Neural progenitor cell (in vitro differentiated cells): ENCODE measurements at regions not wholly inside any gene's neighbourhood (a gene's known extent, or its start where the extent isn't known, plus 50 kb on each side); places are given as distances from the start of the nearest gene placed in this dataset.

Experiments
- DNase-seq: peaks from one replicate; pipeline ENCODE4 v3.0.0-alpha.2; 2016; ENCODE audit warnings: low spot score
- H2AFZ ChIP-seq: fragments of 200-600 bp; sonication (generic); replicated peaks from 2 replicates; pipeline ENCODE4 v1.6.1; 2016; ENCODE audit warnings: antibody characterized with exemption
- H3F3A ChIP-seq: fragments of 200-600 bp; sonication (generic); 2 replicates; pipeline ENCODE4 v1.6.1; 2016; ENCODE audit warnings: antibody characterized with exemption, low read depth
- H3K27ac ChIP-seq: fragments of 200-600 bp; sonication (generic); 2 replicates; pipeline ENCODE4 v1.5.1; 2016; ENCODE audit warnings: mild to moderate bottlenecking
- H3K27me3 ChIP-seq: fragments of 200-600 bp; sonication (generic); 2 replicates; pipeline ENCODE4 v1.6.1; 2016; ENCODE audit warnings: mild to moderate bottlenecking, moderate library complexity
- H3K36me3 ChIP-seq: fragments of 200-600 bp; sonication (generic); 2 replicates; pipeline ENCODE4 v1.5.1; 2016
- H3K4me1 ChIP-seq: fragments of 200-600 bp; sonication (generic); 2 replicates; pipeline ENCODE4 v1.6.1; 2016; ENCODE audit warnings: mixed run types
- H3K4me2 ChIP-seq: fragments of 200-600 bp; sonication (generic); 2 replicates; pipeline ENCODE4 v1.6.1; 2016
- H3K4me3 ChIP-seq: fragments of 200-600 bp; sonication (generic); 2 replicates; pipeline ENCODE4 v1.5.1; 2016
- H3K79me2 ChIP-seq: fragments of 200-600 bp; sonication (generic); 2 replicates; pipeline ENCODE4 v1.6.1; 2016; ENCODE audit warnings: low read depth
- H3K9ac ChIP-seq: fragments of 200-600 bp; sonication (generic); 2 replicates; pipeline ENCODE4 v1.6.1; 2016
- H3K9me3 ChIP-seq: fragments of 200-600 bp; sonication (generic); 2 replicates; pipeline ENCODE4 v1.5.1; 2016; ENCODE audit warnings: low read depth
- H4K20me1 ChIP-seq: fragments of 200-600 bp; sonication (generic); 2 replicates; pipeline ENCODE4 v1.6.1; 2016; ENCODE audit warnings: low read depth
- H3K27ac Mint-ChIP-seq: 3 replicates; pipeline ENCODE4 v1.8.0; 2021; ENCODE audit warnings: mixed read lengths
- H3K27me3 Mint-ChIP-seq: 2 replicates; pipeline ENCODE4 v1.8.0; 2022; ENCODE audit warnings: low read depth, mild to moderate bottlenecking, inconsistent platforms, moderate library complexity, mixed read lengths; ENCODE audit not compliant: insufficient read depth
- H3K36me3 Mint-ChIP-seq: 3 replicates; pipeline ENCODE4 v1.8.0; 2021; ENCODE audit warnings: mixed read lengths
- H3K4me1 Mint-ChIP-seq: 3 replicates; pipeline ENCODE4 v1.8.0; 2021; ENCODE audit warnings: mixed read lengths
- H3K4me3 Mint-ChIP-seq: 3 replicates; pipeline ENCODE4 v1.8.0; 2021; ENCODE audit warnings: mild to moderate bottlenecking, moderate library complexity, mixed read lengths
- H3K9me3 Mint-ChIP-seq: 3 replicates; pipeline ENCODE4 v1.8.0; 2020; ENCODE audit warnings: mixed read lengths
- CTCF ChIP-seq: fragments of 200-600 bp; sonication (generic); IDR thresholded peaks from 2 replicates; pipeline ENCODE4 v1.5.1; 2017; ENCODE audit warnings: antibody characterized with exemption, mild to moderate bottlenecking
- EZH2 ChIP-seq: fragments of 200-600 bp; sonication (generic); IDR thresholded peaks from 2 replicates; pipeline ENCODE4 v1.6.1; 2017; ENCODE audit warnings: antibody characterized with exemption, mild to moderate bottlenecking, moderate library complexity
- EZH2phosphoT487 ChIP-seq: fragments of 200-600 bp; sonication (generic); IDR thresholded peaks from 2 replicates; pipeline ENCODE4 v1.6.1; 2017; ENCODE audit warnings: antibody characterized with exemption

DNA sequence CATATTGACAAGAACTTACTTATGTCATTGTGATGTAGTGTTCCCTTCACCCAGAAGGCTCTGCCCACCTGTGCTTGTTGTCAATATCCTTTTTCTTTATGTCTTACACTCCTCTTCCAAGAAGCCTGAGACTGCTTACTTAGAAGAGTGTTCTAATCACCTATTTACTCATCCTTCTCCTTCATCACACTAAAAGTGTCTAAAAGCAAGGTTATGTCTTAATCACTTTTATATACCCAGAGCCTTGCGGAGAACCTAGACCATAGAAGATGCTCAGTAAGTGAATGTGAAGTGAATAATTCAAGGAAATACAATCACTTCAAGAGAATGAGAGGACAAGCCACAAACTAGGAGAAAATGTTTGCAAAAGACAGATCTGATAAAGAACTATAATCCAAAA lies 177.6 kb upstream of the S100G start:
- no peak overlapping the region for H3K27ac ChIP-seq
- Mint-ChIP-seq H3K36me3 (no peaks in the 10 kb centered on the region), H3K4me1 (no peaks in the 10 kb centered on the region), H3K27ac (no peak overlapping the region), H3K4me3 (no peak overlapping the region), H3K9me3 (no peaks in the 10 kb centered on the region), H3K27me3 (no peaks in the 10 kb centered on the region)
- H3K36me3 ChIP-seq = no peaks in the 10 kb centered on the region
- no peak overlapping the region for H3K9ac ChIP-seq
- no peaks in the 10 kb centered on the region for H3K79me2 ChIP-seq
- H3K4me2 ChIP-seq = no peak overlapping the region
- no peak overlapping the region for H3K4me3 ChIP-seq
- TF ChIP-seq CTCF (no peak), EZH2 (no peak), EZH2phosphoT487 (no peak)
- H3K4me1 ChIP-seq = no peaks in the 10 kb centered on the region
- no peaks in the 10 kb centered on the region for H3F3A ChIP-seq
- H3K9me3 ChIP-seq = no peaks in the 10 kb centered on the region
- no peaks in the 10 kb centered on the region for H4K20me1 ChIP-seq
- no peaks in the 10 kb centered on the region for H3K27me3 ChIP-seq
- H2AFZ ChIP-seq = no peak overlapping the region
- DNase-seq = no peak

- H3F3A ChIP-seq = no peaks in the 10 kb centered on the region
- Mint-ChIP-seq H3K9me3 (no peaks in the 10 kb centered on the region), H3K4me1 (peaks cover 2% of the 10 kb centered on the region), H3K27me3 (no peaks in the 10 kb centered on the region), H3K36me3 (no peaks in the 10 kb centered on the region), H3K27ac (no peak overlapping the region), H3K4me3 (no peak overlapping the region)
- no peaks in the 10 kb centered on the region for H4K20me1 ChIP-seq
- no peak overlapping the region for H2AFZ ChIP-seq
- H3K36me3 ChIP-seq = no peaks in the 10 kb centered on the region
- no peak for DNase-seq
- no peaks in the 10 kb centered on the region for H3K9me3 ChIP-seq
- H3K27me3 ChIP-seq = no peaks in the 10 kb centered on the region
- no peak overlapping the region for H3K4me3 ChIP-seq
- no peak overlapping the region for H3K27ac ChIP-seq
- H3K79me2 ChIP-seq = no peaks in the 10 kb centered on the region
- H3K4me2 ChIP-seq = no peak overlapping the region
- no peak for TF ChIP-seq EZH2phosphoT487
- no peak for TF ChIP-seq CTCF
- no peak for TF ChIP-seq EZH2
- no peak overlapping the region for H3K9ac ChIP-seq
- H3K4me1 ChIP-seq = no peaks in the 10 kb centered on the region
These were observed 175.4 kb upstream of the S100G start for GRCh38 chrX:16474511-16474910.

GRCh38 chrX:16476009-16476408 lies 173.9 kb upstream of the S100G start:
- DNase-seq = no peak
- Histone ChIP-seq H3K79me2 (no peaks in the 10 kb centered on the region), H3K9ac (no peak overlapping the region), H3K9me3 (no peaks in the 10 kb centered on the region), H3F3A (peaks cover 3% of the 10 kb centered on the region), H4K20me1 (no peaks in the 10 kb centered on the region), H3K27ac (no peak overlapping the region), H2AFZ (no peak overlapping the region), H3K4me2 (no peak overlapping the region), H3K4me1 (no peaks in the 10 kb centered on the region), H3K4me3 (no peak overlapping the region), H3K36me3 (no peaks in the 10 kb centered on the region), H3K27me3 (no peaks in the 10 kb centered on the region)
- no peaks in the 10 kb centered on the region for H3K27me3 Mint-ChIP-seq
- no peak overlapping the region for H3K27ac Mint-ChIP-seq
- H3K9me3 Mint-ChIP-seq = no peaks in the 10 kb centered on the region
- H3K4me1 Mint-ChIP-seq = peaks cover 2% of the 10 kb centered on the region
- H3K4me3 Mint-ChIP-seq = no peak overlapping the region
- H3K36me3 Mint-ChIP-seq = no peaks in the 10 kb centered on the region
- no peak for TF ChIP-seq CTCF
- no peak for TF ChIP-seq EZH2phosphoT487
- TF ChIP-seq EZH2 = no peak

- no peak overlapping the region for H3K9ac ChIP-seq
- no peak overlapping the region for H3K4me3 ChIP-seq
- DNase-seq = no peak
- no peak overlapping the region for H3K27ac ChIP-seq
- H3K27me3 ChIP-seq = no peaks in the 10 kb centered on the region
- no peaks in the 10 kb centered on the region for H3K9me3 Mint-ChIP-seq
- H4K20me1 ChIP-seq = no peaks in the 10 kb centered on the region
- peaks cover 5% of the 10 kb centered on the region for H3F3A ChIP-seq
- no peaks in the 10 kb centered on the region for H3K27me3 Mint-ChIP-seq
- H3K36me3 ChIP-seq = no peaks in the 10 kb centered on the region
- H3K79me2 ChIP-seq = no peaks in the 10 kb centered on the region
- no peak overlapping the region for H2AFZ ChIP-seq
- no peaks in the 10 kb centered on the region for H3K9me3 ChIP-seq
- H3K36me3 Mint-ChIP-seq = no peaks in the 10 kb centered on the region
- no peaks in the 10 kb centered on the region for H3K4me1 ChIP-seq
- no peak overlapping the region for H3K4me3 Mint-ChIP-seq
- TF ChIP-seq EZH2 (no peak), EZH2phosphoT487 (no peak), CTCF (no peak)
- H3K4me1 Mint-ChIP-seq = peaks cover 2% of the 10 kb centered on the region
- no peak overlapping the region for H3K27ac Mint-ChIP-seq
- H3K4me2 ChIP-seq = no peak overlapping the region
These were observed 173.3 kb upstream of the S100G start for GRCh38 chrX:16476692-16477091.
